ENCODE measurements at regions not wholly inside any gene's neighbourhood (a gene's known extent, or its start where the extent isn't known, plus 50 kb on each side); places are given as distances from the start of the nearest gene placed in this dataset.

DNA sequence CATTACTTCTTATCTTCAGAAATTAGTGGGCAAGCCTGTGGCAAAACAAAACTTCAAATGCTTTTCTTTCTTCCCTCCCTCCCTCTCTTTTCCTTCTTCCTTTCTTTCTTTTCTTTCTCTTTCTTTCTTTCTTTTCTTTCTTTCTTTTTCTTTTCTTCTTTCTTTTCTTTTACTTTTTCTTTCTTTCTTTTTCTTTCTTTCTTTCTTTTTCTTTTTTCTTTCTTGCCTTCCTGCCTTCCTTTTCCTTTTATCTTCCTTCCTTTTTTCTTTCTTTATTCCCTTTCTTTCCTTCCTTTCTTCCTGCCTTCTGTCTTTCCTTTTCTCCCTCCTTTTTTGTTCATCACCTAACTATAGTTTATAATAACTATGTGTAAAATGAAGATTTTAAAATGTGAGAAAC lies 295.1 kb downstream of the SMOC2 start:
- TF ChIP-seq BHLHE40 (IDR thresholded peaks at IDR 0.05; ENCODE audit: low read depth, low read length) = no peak
- TF ChIP-seq, protein P1, sequence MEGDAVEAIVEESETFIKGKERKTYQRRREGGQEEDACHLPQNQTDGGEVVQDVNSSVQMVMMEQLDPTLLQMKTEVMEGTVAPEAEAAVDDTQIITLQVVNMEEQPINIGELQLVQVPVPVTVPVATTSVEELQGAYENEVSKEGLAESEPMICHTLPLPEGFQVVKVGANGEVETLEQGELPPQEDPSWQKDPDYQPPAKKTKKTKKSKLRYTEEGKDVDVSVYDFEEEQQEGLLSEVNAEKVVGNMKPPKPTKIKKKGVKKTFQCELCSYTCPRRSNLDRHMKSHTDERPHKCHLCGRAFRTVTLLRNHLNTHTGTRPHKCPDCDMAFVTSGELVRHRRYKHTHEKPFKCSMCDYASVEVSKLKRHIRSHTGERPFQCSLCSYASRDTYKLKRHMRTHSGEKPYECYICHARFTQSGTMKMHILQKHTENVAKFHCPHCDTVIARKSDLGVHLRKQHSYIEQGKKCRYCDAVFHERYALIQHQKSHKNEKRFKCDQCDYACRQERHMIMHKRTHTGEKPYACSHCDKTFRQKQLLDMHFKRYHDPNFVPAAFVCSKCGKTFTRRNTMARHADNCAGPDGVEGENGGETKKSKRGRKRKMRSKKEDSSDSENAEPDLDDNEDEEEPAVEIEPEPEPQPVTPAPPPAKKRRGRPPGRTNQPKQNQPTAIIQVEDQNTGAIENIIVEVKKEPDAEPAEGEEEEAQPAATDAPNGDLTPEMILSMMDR (conservative IDR thresholded peaks at IDR 0.05; ENCODE audit: low read depth, low read length) = no peak
- intact Hi-C loops (cut with micrococcal nuclease) = no loop called here

More for the DNA sequence above, 295.1 kb downstream of the SMOC2 start:
- no peak overlapping the region for H3K4ac ChIP-seq (ENCODE audit: low read depth, low read length)
- no peak overlapping the region for H2BK120ac ChIP-seq (ENCODE audit: low read depth, low read length)
- no peak overlapping the region for H4K91ac ChIP-seq (ENCODE audit: insufficient read depth, low read depth, low read length)
- H3K18ac ChIP-seq (ENCODE audit: low read depth, low read length) = no peak overlapping the region
- H2BK20ac ChIP-seq (ENCODE audit: low read depth, low read length) = no peak overlapping the region
- ChIA-PET CTCF (no interaction called here), POLR2A (ENCODE audit: unreplicated experiment) (no interaction called here)
- H3K4me2 ChIP-seq (ENCODE audit: low read depth, low read length) = no peak overlapping the region
- in situ Hi-C loops (cut with MboI; ENCODE audit: low sequenced_read_pairs) = no loop called here
- no peaks in the 10 kb centered on the region for H3K79me1 ChIP-seq (ENCODE audit: low read depth in 1 of 2, low read length in 2 of 2)
- no peak for DNase-seq
- H4K5ac ChIP-seq (ENCODE audit: low read depth, low read length) = no peak overlapping the region
- no peak overlapping the region for H4K8ac ChIP-seq (ENCODE audit: low read depth in 2 of 2, low read length in 2 of 2)
- H3K9me1 ChIP-seq (ENCODE audit: insufficient read depth, low read length) = no peaks in the 10 kb centered on the region
- no peak overlapping the region for H2BK5ac ChIP-seq (ENCODE audit: low read depth, low read length, poor library complexity, severe bottlenecking)
- H2BK15ac ChIP-seq (ENCODE audit: low read depth, low read length) = no peak overlapping the region
- H3K14ac ChIP-seq (replicated peaks; ENCODE audit: low read depth, low read length) = no peak overlapping the region
- no TSS peak for BruUV-seq (replicated peaks)
- H3K56ac ChIP-seq (ENCODE audit: extremely low read depth, insufficient read depth, low read length) = no peak overlapping the region
- no peaks in the 10 kb centered on the region for H3K4me1 ChIP-seq (ENCODE audit: control insufficient read depth, insufficient read depth, low read length)
- no peak overlapping the region for H2AK5ac ChIP-seq (ENCODE audit: low read depth, low read length)
- no peak overlapping the region for H2AFZ ChIP-seq (replicated peaks; ENCODE audit: low read length, poor library complexity)
- no peak overlapping the region for H3K23ac ChIP-seq (ENCODE audit: low read depth, low read length)
- dilution Hi-C loops (cut with HindIII; ENCODE audit: low sequenced_read_pairs, unreplicated experiment) = no loop called here
- no peak overlapping the region for H3K4me3 ChIP-seq (ENCODE audit: insufficient read depth, low read depth, low read length)
- peaks cover 16% of the 10 kb centered on the region for H3K9me3 ChIP-seq (ENCODE audit: control insufficient read depth, insufficient read depth, low read length)
- no peaks in the 10 kb centered on the region for H4K20me1 ChIP-seq (ENCODE audit: insufficient read depth, low read length)
- ATAC-seq (ENCODE audit: low read depth) = no peak
- no peak overlapping the region for H3K27ac ChIP-seq (ENCODE audit: insufficient read depth, low read length)
- H3K9ac ChIP-seq (ENCODE audit: low read depth, low read length) = no peak overlapping the region
- no peaks in the 10 kb centered on the region for H3K36me3 ChIP-seq (ENCODE audit: control insufficient read depth, insufficient read depth, low read length)
- no peak overlapping the region for H2AK9ac ChIP-seq (replicated peaks; ENCODE audit: low read depth, low read length, poor library complexity)
- no peaks in the 10 kb centered on the region for H3K27me3 ChIP-seq (ENCODE audit: control insufficient read depth, insufficient read depth, low read length)
